A673 (cell line): ENCODE measurements at regions not wholly inside any gene's neighbourhood (a gene's known extent, or its start where the extent isn't known, plus 50 kb on each side); places are given as distances from the start of the nearest gene placed in this dataset.

Experiments used
- EZH2 ChIP-seq: fragments of 200-600 bp; sonication (generic); IDR thresholded peaks from 2 replicates; pipeline ENCODE4 v1.6.1; 2017; ENCODE audit warnings: borderline replicate concordance, low read depth, mild to moderate bottlenecking, mixed read lengths, antibody characterized with exemption, low read length; ENCODE audit not compliant: poor library complexity, severe bottlenecking
- TF ChIP-seq, protein P1 (sequence below): fragments of 300-800, 200-600 bp; sonication (generic); conservative IDR thresholded peaks from 2 replicates; pipeline ENCODE4 v1.5.1; 2017; ENCODE audit warnings: low read depth, mild to moderate bottlenecking, antibody characterized with exemption, low read length, moderate library complexity, mixed read lengths

DNA sequence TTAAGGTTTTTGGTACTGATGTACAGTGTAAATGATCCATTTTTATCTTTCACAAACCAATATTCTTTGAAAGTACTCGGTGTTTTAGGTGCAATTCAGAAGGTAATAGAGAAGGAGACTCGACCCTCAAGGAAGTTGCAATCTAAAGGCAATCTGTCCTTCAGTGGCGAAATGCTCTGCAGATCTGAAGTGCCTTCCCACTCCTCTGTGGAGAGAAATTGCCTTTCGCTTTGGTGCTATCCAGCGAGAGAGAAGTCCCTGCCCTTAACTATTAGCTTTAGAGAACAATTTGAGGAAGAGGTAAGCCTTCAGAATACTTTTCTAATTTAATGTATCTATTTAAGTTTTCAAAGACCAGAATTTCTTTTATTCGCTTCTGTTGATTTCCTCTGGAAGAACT, 371.8 kb upstream of the FANCL start:
- TF ChIP-seq, protein P1, sequence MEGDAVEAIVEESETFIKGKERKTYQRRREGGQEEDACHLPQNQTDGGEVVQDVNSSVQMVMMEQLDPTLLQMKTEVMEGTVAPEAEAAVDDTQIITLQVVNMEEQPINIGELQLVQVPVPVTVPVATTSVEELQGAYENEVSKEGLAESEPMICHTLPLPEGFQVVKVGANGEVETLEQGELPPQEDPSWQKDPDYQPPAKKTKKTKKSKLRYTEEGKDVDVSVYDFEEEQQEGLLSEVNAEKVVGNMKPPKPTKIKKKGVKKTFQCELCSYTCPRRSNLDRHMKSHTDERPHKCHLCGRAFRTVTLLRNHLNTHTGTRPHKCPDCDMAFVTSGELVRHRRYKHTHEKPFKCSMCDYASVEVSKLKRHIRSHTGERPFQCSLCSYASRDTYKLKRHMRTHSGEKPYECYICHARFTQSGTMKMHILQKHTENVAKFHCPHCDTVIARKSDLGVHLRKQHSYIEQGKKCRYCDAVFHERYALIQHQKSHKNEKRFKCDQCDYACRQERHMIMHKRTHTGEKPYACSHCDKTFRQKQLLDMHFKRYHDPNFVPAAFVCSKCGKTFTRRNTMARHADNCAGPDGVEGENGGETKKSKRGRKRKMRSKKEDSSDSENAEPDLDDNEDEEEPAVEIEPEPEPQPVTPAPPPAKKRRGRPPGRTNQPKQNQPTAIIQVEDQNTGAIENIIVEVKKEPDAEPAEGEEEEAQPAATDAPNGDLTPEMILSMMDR = no peak
- no peak for TF ChIP-seq EZH2
